HG02981 (cell line): ENCODE measurements at regions not wholly inside any gene's neighbourhood (a gene's known extent, or its start where the extent isn't known, plus 50 kb on each side); places are given as distances from the start of the nearest gene placed in this dataset.

Source experiments
- ATAC-seq: cut with Tn5 transposase; IDR thresholded peaks from one replicate; pipeline ENCODE4 v1.9.1; 2021; ENCODE audit warnings: mild to moderate bottlenecking, moderate library complexity; ENCODE audit not compliant: unreplicated experiment

- no peak for ATAC-seq
These were observed 1603.0 kb upstream of the TENM3 start for GRCh38 chr4:180640193-180640592.

GRCh38 chr4:180641495-180641894, 1601.7 kb upstream of the TENM3 start:
- no peak for ATAC-seq

GRCh38 chr4:180642732-180643131, 1600.5 kb upstream of the TENM3 start:
- ATAC-seq, result no peak

GRCh38 chr4:180650273-180650672, 1592.9 kb upstream of the TENM3 start:
- peak; percentile 68 for ATAC-seq

GRCh38 chr4:180652533-180652932, 1590.7 kb upstream of the TENM3 start:
- ATAC-seq, result no peak

- ATAC-seq, result no peak
These were observed 1587.3 kb upstream of the TENM3 start for GRCh38 chr4:180655886-180656285.

GRCh38 chr4:180657881-180658280, 1585.3 kb upstream of the TENM3 start:
- no peak for ATAC-seq

- ATAC-seq, result peak; percentile 85
These were observed 1578.3 kb upstream of the TENM3 start for GRCh38 chr4:180664766-180665368.

GRCh38 chr4:180665481-180665880, 1577.7 kb upstream of the TENM3 start:
- ATAC-seq, result no peak

GRCh38 chr4:180665994-180666824, 1577.0 kb upstream of the TENM3 start:
- ATAC-seq, result peak; percentile 77

GRCh38 chr4:180668732-180669131, 1574.5 kb upstream of the TENM3 start:
- no peak for ATAC-seq

GRCh38 chr4:180669680-180670079, 1573.5 kb upstream of the TENM3 start:
- ATAC-seq, result no peak

GRCh38 chr4:180674619-180675358, 1568.4 kb upstream of the TENM3 start:
- no peak for ATAC-seq

- ATAC-seq, result no peak
These were observed 1567.9 kb upstream of the TENM3 start for GRCh38 chr4:180675359-180675650.

GRCh38 chr4:180680305-180680704, 1562.9 kb upstream of the TENM3 start:
- ATAC-seq, result no peak

GRCh38 chr4:180682776-180683175, 1560.4 kb upstream of the TENM3 start:
- no peak for ATAC-seq

- no peak for ATAC-seq
These were observed 1560.0 kb upstream of the TENM3 start for GRCh38 chr4:180683186-180683585.

- no peak for ATAC-seq
These were observed 1554.7 kb upstream of the TENM3 start for GRCh38 chr4:180688480-180688879.

GRCh38 chr4:180694875-180695274, 1548.3 kb upstream of the TENM3 start:
- no peak for ATAC-seq

GRCh38 chr4:180695851-180696250, 1547.4 kb upstream of the TENM3 start:
- ATAC-seq, result no peak

GRCh38 chr4:180696460-180697092, 1546.6 kb upstream of the TENM3 start:
- ATAC-seq, result no peak
